ENCODE measurements at regions not wholly inside any gene's neighbourhood (a gene's known extent, or its start where the extent isn't known, plus 50 kb on each side); places are given as distances from the start of the nearest gene placed in this dataset.

- no peak for DNase-seq (ENCODE audit: low spot score)
- no peak for TF ChIP-seq CTCF (conservative IDR thresholded peaks at IDR 0.05; ENCODE audit: low read depth)
- no peak overlapping the region for H3K27ac ChIP-seq
- ChIA-PET CTCF (no interaction called here), POLR2A (ENCODE audit: low non-redundant PET) (no interaction called here)
Observed at GRCh38 chr10:8352171-8353075, 297.9 kb downstream of the GATA3 start.

DNA sequence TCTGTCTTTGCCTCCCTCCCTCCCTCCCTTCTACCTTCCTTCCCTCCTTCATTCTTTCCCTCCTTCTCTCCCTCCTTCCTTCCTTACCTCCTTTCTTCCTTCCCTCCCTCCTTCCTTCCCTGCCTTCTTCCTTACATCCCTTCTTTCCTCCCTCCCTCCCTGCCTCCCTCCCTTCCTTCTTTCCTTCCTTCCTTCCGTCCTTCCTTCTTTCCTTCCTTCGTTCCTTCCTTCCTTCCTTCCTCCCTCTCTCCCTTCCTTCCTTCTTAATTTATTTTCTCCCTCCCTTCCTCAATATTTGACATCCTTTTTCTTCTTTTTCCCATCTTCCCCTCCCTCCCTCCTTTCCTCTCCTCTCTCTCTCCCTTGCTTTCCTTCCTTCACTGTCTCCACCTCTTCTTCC, 301.8 kb downstream of the GATA3 start:
- no peak for DNase-seq (ENCODE audit: low spot score)
- H3K27ac ChIP-seq: no peak overlapping the region
- ChIA-PET CTCF (no interaction called here), POLR2A (ENCODE audit: low non-redundant PET) (no interaction called here)
- TF ChIP-seq CTCF (conservative IDR thresholded peaks at IDR 0.05; ENCODE audit: low read depth): no peak

GRCh38 chr10:8359467-8359866, 305.0 kb downstream of the GATA3 start:
- H3K27ac ChIP-seq: no peak overlapping the region
- DNase-seq (ENCODE audit: low spot score): no peak
- CTCF ChIA-PET: no interaction called here
- TF ChIP-seq CTCF (conservative IDR thresholded peaks at IDR 0.05; ENCODE audit: low read depth): no peak
- POLR2A ChIA-PET (ENCODE audit: low non-redundant PET): no interaction called here

DNA sequence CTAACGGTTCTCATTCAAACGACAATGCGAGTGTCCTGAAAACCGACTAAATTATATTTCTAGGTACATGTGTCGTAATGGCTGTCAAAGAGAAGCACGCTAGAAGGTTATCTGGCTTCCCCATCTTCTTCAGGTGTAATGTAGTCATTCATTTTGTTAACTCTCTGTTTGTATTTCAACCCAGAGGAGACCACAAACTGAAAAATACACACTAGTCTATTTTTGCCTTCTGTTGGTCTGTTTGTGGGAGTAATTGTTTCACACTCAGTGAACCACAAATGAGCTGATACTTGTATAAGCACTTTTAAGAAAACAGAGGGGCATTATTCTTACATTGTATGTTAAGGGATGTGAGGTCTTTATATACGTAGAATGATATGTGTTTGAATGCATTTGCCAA, 305.9 kb downstream of the GATA3 start:
- ChIA-PET POLR2A (ENCODE audit: low non-redundant PET) (no interaction called here), CTCF (interaction anchor here (0.5 kb wide), 1 partner anchor 268 kb away, joined by 3 read pairs; no protein-coding TSS in a partner anchor)
- DNase-seq (ENCODE audit: low spot score): no peak
- H3K27ac ChIP-seq: no peak overlapping the region
- no peak for TF ChIP-seq CTCF (conservative IDR thresholded peaks at IDR 0.05; ENCODE audit: low read depth)

DNA sequence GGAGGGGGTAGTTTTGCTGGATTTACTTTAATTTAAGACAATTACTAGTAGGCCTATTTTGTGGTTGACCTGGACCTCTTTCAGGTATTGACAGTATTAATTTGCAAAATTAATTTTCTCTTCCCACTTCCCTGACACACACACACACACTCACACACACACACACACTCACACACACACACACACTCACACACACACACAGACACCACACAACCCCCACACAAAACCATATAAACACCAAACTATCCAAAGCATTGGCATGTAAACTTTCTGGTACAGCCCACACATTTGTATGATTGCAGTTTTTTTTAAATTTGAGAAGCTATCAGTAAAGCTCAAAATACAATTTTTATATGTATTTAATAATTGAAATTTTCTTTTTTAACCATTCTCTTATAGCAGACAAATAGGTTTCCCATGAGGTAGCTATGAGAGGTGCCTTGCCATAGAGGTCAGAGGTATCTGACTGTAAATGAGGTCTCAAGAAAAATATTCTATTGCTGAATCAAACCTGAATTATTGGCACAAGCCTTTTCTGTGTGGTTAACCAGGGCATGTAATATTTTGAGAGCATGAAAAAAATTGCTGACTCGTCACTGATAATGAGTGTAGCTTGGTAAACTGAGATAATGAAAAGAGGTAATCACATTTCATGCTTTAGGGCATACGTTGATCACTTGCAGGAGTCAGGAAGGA, 306.5 kb downstream of the GATA3 start:
- ChIA-PET CTCF (interaction anchor here (0.5 to 0.6 kb wide), 3 partner anchors 247 to 397 kb away, joined by 3 read pairs; no protein-coding TSS in a partner anchor), POLR2A (ENCODE audit: low non-redundant PET) (no interaction called here)
- no peak for DNase-seq (ENCODE audit: low spot score)
- TF ChIP-seq CTCF (conservative IDR thresholded peaks at IDR 0.05; ENCODE audit: low read depth): no peak
- no peak overlapping the region for H3K27ac ChIP-seq

- no peak overlapping the region for H3K27ac ChIP-seq
- TF ChIP-seq CTCF (conservative IDR thresholded peaks at IDR 0.05; ENCODE audit: low read depth): no peak
- ChIA-PET POLR2A (ENCODE audit: low non-redundant PET) (no interaction called here), CTCF (interaction anchor here (0.6 kb wide), 2 partner anchors 246 to 396 kb away, joined by 3 read pairs; no protein-coding TSS in a partner anchor)
- no peak for DNase-seq (ENCODE audit: low spot score)
Observed at GRCh38 chr10:8361510-8361844, 307.0 kb downstream of the GATA3 start.

Data from RWPE1 (cell line).